GM12878 (cell line): ENCODE measurements at regions not wholly inside any gene's neighbourhood (a gene's known extent, or its start where the extent isn't known, plus 50 kb on each side); places are given as distances from the start of the nearest gene placed in this dataset.

Source experiments
- ATAC-seq: fragments of 200-7000 bp; cut with Tn5 transposase; 3 replicates; pipeline ENCODE4 v1.9.1; 2020; ENCODE audit warnings: mild to moderate bottlenecking, moderate library complexity
- BruUV-seq: library from RNA; stranded (reverse); fragments of 400-500 nt; replicated peaks from 2 replicates; lab custom pipeline; 2021; lab: Mats Ljungman, UMichigan
- CTCF ChIA-PET: fragments of 300-600 bp; sonication (Branson Sonifier 250); formaldehyde crosslinking; extraction: SDS; loops from one replicate; lab custom pipeline; 2021; ENCODE audit warnings: inconsistent platforms; lab: Yijun Ruan, JAX
- POLR2A ChIA-PET: fragments of 350-600 bp; formaldehyde crosslinking; extraction: SDS; loops from one replicate; lab custom pipeline; 2021; ENCODE audit warnings: inconsistent platforms; lab: Charles Lee
- RAD21 ChIA-PET: fragments of 300-600 bp; sonication (Branson Sonifier 250); formaldehyde crosslinking; loops from one replicate; lab custom pipeline; 2023; ENCODE audit warnings: antibody characterized with exemption; ENCODE audit not compliant: unreplicated experiment; lab: Charles Lee
- SMC1A ChIA-PET: fragments of 300-600 bp; sonication (Branson Sonifier 250); formaldehyde crosslinking; loops from one replicate; lab custom pipeline; 2023; ENCODE audit not compliant: unreplicated experiment, uncharacterized antibody; lab: Charles Lee
- DNase-seq: peaks from one replicate; pipeline ENCODE4 v3.0.0-alpha.2; 2011; ENCODE audit warnings: low read depth, low spot score
- FAIRE-seq: peaks from 3 replicates; lab custom pipeline; 2011; peaks lifted over from hg19 to GRCh38; lab: Jason Lieb, UNC
- H2AFZ ChIP-seq: 2 replicates; pipeline ENCODE4 v1.6.0; 2011; ENCODE audit warnings: low read depth, low read length, control low read depth; ENCODE audit not compliant: control insufficient read depth
- H3K27ac ChIP-seq: 2 replicates; pipeline ENCODE4 v1.5.1; 2011; ENCODE audit warnings: control low read depth; ENCODE audit not compliant: control insufficient read depth, insufficient read depth
- H3K27me3 ChIP-seq, 2 experiments: replicated peaks in 1 of 2; 2 replicates each; pipeline versions ENCODE4 v1.6.0 to v1.6.1; 2011; ENCODE audit warnings: low read length in 1 of 2; ENCODE audit not compliant: control insufficient read depth in 2 of 2, insufficient read depth in 2 of 2
- H3K36me3 ChIP-seq, 2 experiments: 2 replicates each; pipeline ENCODE4 v1.5.1; 2011; ENCODE audit warnings: low read length in 1 of 2; ENCODE audit not compliant: control insufficient read depth in 2 of 2, insufficient read depth in 2 of 2
- H3K4me1 ChIP-seq: 2 replicates; pipeline ENCODE4 v1.6.1; 2011; ENCODE audit warnings: mild to moderate bottlenecking, low read length, moderate library complexity, mixed read lengths; ENCODE audit not compliant: control insufficient read depth, insufficient read depth
- H3K4me2 ChIP-seq: 2 replicates; pipeline ENCODE4 v1.6.0; 2011; ENCODE audit warnings: control low read depth; ENCODE audit not compliant: control insufficient read depth, insufficient read depth
- H3K4me3 ChIP-seq: fragments of 200-600 bp; sonication (generic); 2 replicates; pipeline ENCODE4 v1.5.1; 2016
- H3K79me2 ChIP-seq: 2 replicates; pipeline ENCODE4 v1.6.0; 2011; ENCODE audit warnings: low read length; ENCODE audit not compliant: control insufficient read depth, insufficient read depth
- H3K9ac ChIP-seq: 2 replicates; pipeline ENCODE4 v1.8.0; 2011; ENCODE audit warnings: low read length, control low read depth, mixed read lengths; ENCODE audit not compliant: control insufficient read depth, insufficient read depth
- H3K9me3 ChIP-seq: replicated peaks from 3 replicates; pipeline ENCODE4 v1.5.1; 2011; ENCODE audit warnings: mild to moderate bottlenecking, low read length; ENCODE audit not compliant: control insufficient read depth, insufficient read depth
- H4K20me1 ChIP-seq: 2 replicates; pipeline ENCODE4 v1.6.0; 2011; ENCODE audit not compliant: control insufficient read depth, insufficient read depth
- BCL3 ChIP-seq: IDR thresholded peaks from 2 replicates; pipeline ENCODE4 v1.6.1; 2011; ENCODE audit warnings: borderline replicate concordance, low read depth, mild to moderate bottlenecking, moderate library complexity, low read length; ENCODE audit not compliant: insufficient read depth, poor library complexity, severe bottlenecking
- CEBPB ChIP-seq, 2 experiments: fragments of 150-350 bp in 1 of 2; IDR thresholded peaks; 2 replicates each; pipeline ENCODE4 v1.6.1; 2012 to 2014; ENCODE audit warnings: low read depth in 2 of 2, low read length in 2 of 2, borderline replicate concordance in 1 of 2, inconsistent platforms in 1 of 2
- CHD2 ChIP-seq: IDR thresholded peaks from 2 replicates; pipeline ENCODE4 v1.6.1; 2011; ENCODE audit warnings: low read depth, low read length, improper control_type of control experiment, borderline replicate concordance
- E2F4 ChIP-seq: IDR thresholded peaks from 2 replicates; pipeline ENCODE4 v1.6.1; 2012; ENCODE audit warnings: low read depth, low read length, improper control_type of control experiment
- ESRRA ChIP-seq: IDR thresholded peaks from 2 replicates; pipeline ENCODE4 v1.6.1; 2012; ENCODE audit warnings: mild to moderate bottlenecking, low read length, improper control_type of control experiment
- FOXM1 ChIP-seq: IDR thresholded peaks from 2 replicates; pipeline ENCODE4 v1.6.1; 2012; ENCODE audit warnings: low read depth, mild to moderate bottlenecking, inconsistent platforms, low read length, moderate library complexity
- JUND ChIP-seq: IDR thresholded peaks from 2 replicates; pipeline ENCODE4 v1.6.1; 2012; ENCODE audit warnings: low read depth, mild to moderate bottlenecking, low read length, improper control_type of control experiment, moderate library complexity
- KAT2A ChIP-seq: conservative IDR thresholded peaks from 2 replicates; pipeline ENCODE4 v1.6.1; 2011; ENCODE audit warnings: low read depth, low read length; ENCODE audit not compliant: control insufficient read depth
- KDM1A ChIP-seq: fragments of 200-600 bp; sonication (generic); IDR thresholded peaks from 2 replicates; pipeline ENCODE4 v1.6.1; 2016; ENCODE audit warnings: borderline replicate concordance
- NFYA ChIP-seq: IDR thresholded peaks from 2 replicates; pipeline ENCODE4 v1.6.1; 2011; ENCODE audit warnings: low read depth, mild to moderate bottlenecking, low read length, improper control_type of control experiment, borderline replicate concordance
- RAD21 ChIP-seq: IDR thresholded peaks from 2 replicates; pipeline ENCODE4 v1.6.1; 2011; ENCODE audit warnings: mild to moderate bottlenecking, low read depth, low read length, moderate library complexity; ENCODE audit not compliant: insufficient read depth
- RAD51 ChIP-seq: fragments of 450-650 bp; IDR thresholded peaks from 2 replicates; pipeline ENCODE4 v1.6.1; 2016; ENCODE audit warnings: moderate library complexity, mild to moderate bottlenecking, inconsistent platforms
- RB1 ChIP-seq: fragments of 450-650 bp; formaldehyde crosslinking; IDR thresholded peaks from 2 replicates; pipeline ENCODE4 v1.6.1; 2017; ENCODE audit warnings: mild to moderate bottlenecking, borderline replicate concordance
- RUNX3 ChIP-seq: IDR thresholded peaks from 2 replicates; pipeline ENCODE4 v1.6.1; 2012; ENCODE audit warnings: low read length, inconsistent platforms
- USF1 ChIP-seq: IDR thresholded peaks from 2 replicates; pipeline ENCODE4 v1.6.1; 2011; ENCODE audit warnings: borderline replicate concordance, low read depth, mild to moderate bottlenecking, moderate library complexity, mixed read lengths, low read length; ENCODE audit not compliant: insufficient read depth; ENCODE audit errors: extremely low read length
- WRNIP1 ChIP-seq: IDR thresholded peaks from 2 replicates; pipeline ENCODE4 v1.6.1; 2011; ENCODE audit warnings: low read depth, low read length, improper control_type of control experiment, borderline replicate concordance
- ZNF622 ChIP-seq: fragments of 450-650 bp; IDR thresholded peaks from 2 replicates; pipeline ENCODE4 v1.6.1; 2017; ENCODE audit warnings: mild to moderate bottlenecking, inconsistent platforms
- WGBS: methylation state at CpG from one replicate; pipeline ENCODE4 v1.1.6; 2016; ENCODE audit warnings: low lambda C conversion rate; ENCODE audit not compliant: insufficient replicate concordance, insufficient coverage; ENCODE audit errors: missing lambda C conversion rate; 5-methylcytosine and 5-hydroxymethylcytosine counted together
- in situ Hi-C: fragments of 300-500 bp; cut with MboI; formaldehyde crosslinking; loops from 9 replicates; pipeline ENCODE4 v1.14.3; 2018; ENCODE audit warnings: mixed read lengths
- intact Hi-C: fragments of 100-400 bp; cut with micrococcal nuclease; formaldehyde crosslinking; loops from one replicate; pipeline ENCODE4 v1.14.2; 2022; ENCODE audit not compliant: unreplicated experiment

GRCh38 chr2:6452702-6453481, 412.8 kb downstream of the CMPK2 start:
- Histone ChIP-seq H3K27me3 (no peaks in the 10 kb centered on the region), H3K4me1 (no peaks in the 10 kb centered on the region), H2AFZ (no peak overlapping the region), H4K20me1 (no peaks in the 10 kb centered on the region), H3K27ac (no peak overlapping the region), H3K36me3 (no peaks in the 10 kb centered on the region), H3K9ac (no peak overlapping the region), H3K79me2 (no peaks in the 10 kb centered on the region), H3K4me3 (no peak overlapping the region), H3K9me3 (no peaks in the 10 kb centered on the region; the same call in 1 of the 3 replicates), H3K4me2 (no peak overlapping the region)
- TF ChIP-seq CEBPB (IDR thresholded peaks at IDR 0.05; ENCODE audit: borderline replicate concordance in 1 of 2, low read depth in 2 of 2, low read length in 2 of 2) (no peak), RAD51 (no peak), JUND (no peak), ZNF622 (no peak), NFYA (no peak), BCL3 (no peak), RUNX3 (no peak), WRNIP1 (no peak), E2F4 (no peak), RAD21 (no peak), ESRRA (no peak), KAT2A (no peak), USF1 (no peak), CHD2 (no peak), RB1 (no peak), FOXM1 (no peak), KDM1A (no peak)
- intact Hi-C loops (no loop called here), in situ Hi-C loops (no loop called here)
- no peak for DNase-seq
- no peak for FAIRE-seq
- 72% methylated on average over 4 of the region's 4 CpGs for WGBS
- ChIA-PET CTCF (no interaction called here), SMC1A (no interaction called here), POLR2A (no interaction called here), RAD21 (no interaction called here)
- BruUV-seq = no TSS peak
- peak; percentile 42; the same call in 1 of the 3 replicates for ATAC-seq
